ENCODE measurements at regions not wholly inside any gene's neighbourhood (a gene's known extent, or its start where the extent isn't known, plus 50 kb on each side); places are given as distances from the start of the nearest gene placed in this dataset.

- H3K27me3 Mint-ChIP-seq (ENCODE audit: low read depth): no peaks in the 10 kb centered on the region
- H3K27ac Mint-ChIP-seq (ENCODE audit: unreplicated experiment): no peak overlapping the region
- no peak overlapping the region for H3K4me3 Mint-ChIP-seq
- H3K9me3 Mint-ChIP-seq: no peaks in the 10 kb centered on the region
- no peak for DNase-seq (ENCODE audit: low read depth, low spot score)
- H3K36me3 Mint-ChIP-seq (ENCODE audit: low read depth): no peaks in the 10 kb centered on the region
- no peak for TF ChIP-seq CTCF (conservative IDR thresholded peaks at IDR 0.05)
- H3K4me1 Mint-ChIP-seq: no peaks in the 10 kb centered on the region
Observed at GRCh38 chr5:118009741-118010297, 978.5 kb downstream of the DTWD2 start.

GRCh38 chr5:118008779-118009178, 979.6 kb downstream of the DTWD2 start:
- no peak for DNase-seq (ENCODE audit: low read depth, low spot score)
- no peaks in the 10 kb centered on the region for H3K27me3 Mint-ChIP-seq (ENCODE audit: low read depth)
- no peak for TF ChIP-seq CTCF (conservative IDR thresholded peaks at IDR 0.05)
- no peak overlapping the region for H3K4me3 Mint-ChIP-seq
- H3K27ac Mint-ChIP-seq (ENCODE audit: unreplicated experiment): no peak overlapping the region
- no peaks in the 10 kb centered on the region for H3K36me3 Mint-ChIP-seq (ENCODE audit: low read depth)
- H3K9me3 Mint-ChIP-seq: no peaks in the 10 kb centered on the region
- H3K4me1 Mint-ChIP-seq: no peaks in the 10 kb centered on the region

GRCh38 chr5:118007262-118007661, 981.1 kb downstream of the DTWD2 start:
- Mint-ChIP-seq H3K4me3 (no peak overlapping the region), H3K27me3 (ENCODE audit: low read depth) (no peaks in the 10 kb centered on the region), H3K4me1 (no peaks in the 10 kb centered on the region), H3K9me3 (no peaks in the 10 kb centered on the region), H3K27ac (ENCODE audit: unreplicated experiment) (no peak overlapping the region), H3K36me3 (ENCODE audit: low read depth) (no peaks in the 10 kb centered on the region)
- TF ChIP-seq CTCF (conservative IDR thresholded peaks at IDR 0.05): no peak
- DNase-seq (ENCODE audit: low read depth, low spot score): no peak

DNA sequence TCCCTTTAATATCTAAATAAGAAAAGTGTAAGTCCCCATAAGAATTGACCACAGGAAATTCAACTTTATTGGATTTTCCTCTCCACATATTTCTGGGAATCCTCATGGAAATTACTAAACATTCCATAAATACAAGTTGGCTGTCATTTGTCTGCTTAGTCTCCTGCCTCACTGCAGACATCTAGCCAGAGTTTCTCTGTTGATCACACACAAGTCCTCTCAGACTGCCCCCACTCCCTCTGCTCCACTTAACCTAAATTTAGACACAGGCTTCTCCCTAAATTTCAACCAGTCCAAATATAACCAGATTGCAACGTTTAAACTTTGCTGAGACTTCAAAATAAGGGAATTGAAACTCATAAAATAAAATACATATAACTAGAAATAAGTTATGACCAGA, 982.1 kb downstream of the DTWD2 start:
- no peak for TF ChIP-seq CTCF (conservative IDR thresholded peaks at IDR 0.05)
- H3K4me3 Mint-ChIP-seq: no peak overlapping the region
- H3K27me3 Mint-ChIP-seq (ENCODE audit: low read depth): no peaks in the 10 kb centered on the region
- H3K9me3 Mint-ChIP-seq: no peaks in the 10 kb centered on the region
- no peaks in the 10 kb centered on the region for H3K36me3 Mint-ChIP-seq (ENCODE audit: low read depth)
- H3K4me1 Mint-ChIP-seq: no peaks in the 10 kb centered on the region
- no peak for DNase-seq (ENCODE audit: low read depth, low spot score)
- H3K27ac Mint-ChIP-seq (ENCODE audit: unreplicated experiment): no peak overlapping the region

DNA sequence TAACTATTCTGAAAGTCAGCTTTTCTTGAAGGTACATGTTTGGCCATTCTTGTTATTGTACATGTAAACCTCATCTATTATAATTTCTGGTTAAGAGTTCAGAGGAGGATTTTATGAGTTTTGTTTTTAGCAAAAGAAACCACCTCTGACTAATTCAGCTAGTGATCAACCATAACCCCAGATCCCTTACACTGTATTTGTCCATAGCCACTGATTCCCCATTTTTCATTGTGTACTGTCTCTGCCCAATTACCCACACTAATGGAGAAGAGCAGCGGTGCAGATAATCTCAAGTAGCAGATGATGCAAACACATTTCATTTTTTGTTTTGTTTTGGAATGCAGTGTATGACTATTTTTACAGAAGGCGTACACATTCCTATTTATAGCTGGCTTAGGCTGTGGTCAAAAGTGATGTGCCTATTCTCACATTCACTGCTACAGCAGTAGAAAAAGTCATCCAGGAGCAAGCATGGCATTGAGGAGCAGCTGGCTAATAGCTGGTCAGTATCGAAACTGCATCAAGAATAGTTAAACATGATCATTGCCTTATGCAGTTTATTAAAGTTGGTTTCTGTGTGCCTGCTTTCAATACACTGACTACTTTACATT, 988.3 kb downstream of the DTWD2 start:
- no peak for DNase-seq (ENCODE audit: low read depth, low spot score)
- no peaks in the 10 kb centered on the region for H3K9me3 Mint-ChIP-seq
- H3K4me3 Mint-ChIP-seq: no peak overlapping the region
- no peaks in the 10 kb centered on the region for H3K4me1 Mint-ChIP-seq
- no peaks in the 10 kb centered on the region for H3K36me3 Mint-ChIP-seq (ENCODE audit: low read depth)
- no peak overlapping the region for H3K27ac Mint-ChIP-seq (ENCODE audit: unreplicated experiment)
- TF ChIP-seq CTCF (conservative IDR thresholded peaks at IDR 0.05): no peak
- no peaks in the 10 kb centered on the region for H3K27me3 Mint-ChIP-seq (ENCODE audit: low read depth)

Data from neural crest cell (in vitro differentiated cells).